ENCODE measurements at regions not wholly inside any gene's neighbourhood (a gene's known extent, or its start where the extent isn't known, plus 50 kb on each side); places are given as distances from the start of the nearest gene placed in this dataset.
"Not testable (repeated sequence)": the region's sequence is repeated elsewhere in the genome, so short reads cannot be mapped to it uniquely, and the experiment has no call there.

- TF ChIP-seq CTCF (IDR thresholded peaks at IDR 0.05; ENCODE audit: low read length); EZH2 (optimal IDR thresholded peaks at IDR 0.05; ENCODE audit: low read depth, low read length); EZH2phosphoT487 (IDR thresholded peaks at IDR 0.05; ENCODE audit: low read length): not testable (repeated sequence)
Observed at GRCh38 chr5:172507485-172507884, 53.2 kb upstream of the SH3PXD2B start.
